Mucosa of descending colon (tissue), 3 donors: ENCODE measurements at regions not wholly inside any gene's neighbourhood (a gene's known extent, or its start where the extent isn't known, plus 50 kb on each side); places are given as distances from the start of the nearest gene placed in this dataset.
"Not testable (repeated sequence)": the region's sequence is repeated elsewhere in the genome, so short reads cannot be mapped to it uniquely, and the experiment has no call there.

Experiments used
- ATAC-seq: fragments of 200-7000 bp; cut with Tn5 transposase; one replicate; pipeline ENCODE4 v1.9.1; 2020; ENCODE audit warnings: mild to moderate bottlenecking, moderate library complexity
- DNase-seq, 3 donors: peaks; one replicate each; pipeline ENCODE4 v3.0.0-alpha.2; 2020
- H3K36me3 ChIP-seq: fragments of 200-600 bp; one replicate; pipeline ENCODE4 v1.8.0; 2021; ENCODE audit warnings: low read depth, mild to moderate bottlenecking
- H3K4me1 ChIP-seq: fragments of 200-600 bp; one replicate; pipeline ENCODE4 v1.8.0; 2021; ENCODE audit warnings: low read depth, mild to moderate bottlenecking
- H3K4me3 ChIP-seq: fragments of 200-600 bp; one replicate; pipeline ENCODE4 v1.8.0; 2021; ENCODE audit warnings: mild to moderate bottlenecking
- H3K9me3 ChIP-seq: fragments of 200-600 bp; one replicate; pipeline ENCODE4 v1.8.0; 2021; ENCODE audit warnings: mild to moderate bottlenecking
- CTCF ChIP-seq: fragments of 200-600 bp; IDR thresholded peaks from one replicate; pipeline ENCODE4 v1.8.0; 2022; ENCODE audit warnings: antibody characterized with exemption, mild to moderate bottlenecking
- intact Hi-C, 2 donors: fragments of 100-400 bp; cut with DNase I in 1 of 2; cut with micrococcal nuclease in 1 of 2; formaldehyde crosslinking; loops; one replicate each; pipeline versions ENCODE4 v1.11.0 to v1.11.1; 2022; cut with DNase I, micrococcal nuclease
- donor health status: DM: no; HTN: no; CAD: no; lungs with moderate emphysema.
- donor health status: DM: no; HTN: no; CAD: no.
- donor health status: DM: no; HTN: yes; CAD: no.

DNA sequence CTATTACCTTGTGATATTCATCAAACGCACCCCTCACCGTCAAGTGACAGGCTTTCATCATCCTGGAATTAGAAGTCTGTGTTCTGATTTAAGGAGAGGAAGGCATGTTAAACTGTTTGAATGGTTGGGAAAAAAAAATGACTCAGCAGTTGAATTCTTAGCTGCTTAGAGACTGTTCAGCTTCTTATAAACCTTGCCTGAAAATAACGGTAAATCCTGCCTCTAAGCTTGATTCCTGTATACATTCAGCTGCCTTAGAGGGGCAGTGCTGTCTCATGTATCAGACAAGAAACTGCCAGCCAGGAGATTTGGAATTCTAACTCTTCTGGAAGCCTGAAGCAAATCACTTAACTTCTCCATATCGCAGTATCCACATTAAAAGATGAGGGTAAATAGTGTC is 437.4 kb downstream of the JRKL start:
- DNase-seq: peak in 1 of 3 donors; percentile 1
- H3K36me3 ChIP-seq: no peaks in the 10 kb centered on the region
- no peak for ATAC-seq
- no peak overlapping the region for H3K4me3 ChIP-seq
- H3K4me1 ChIP-seq: no peaks in the 10 kb centered on the region
- intact Hi-C loops: no loop called here
- no peak for TF ChIP-seq CTCF
- no peaks in the 10 kb centered on the region for H3K9me3 ChIP-seq

DNA sequence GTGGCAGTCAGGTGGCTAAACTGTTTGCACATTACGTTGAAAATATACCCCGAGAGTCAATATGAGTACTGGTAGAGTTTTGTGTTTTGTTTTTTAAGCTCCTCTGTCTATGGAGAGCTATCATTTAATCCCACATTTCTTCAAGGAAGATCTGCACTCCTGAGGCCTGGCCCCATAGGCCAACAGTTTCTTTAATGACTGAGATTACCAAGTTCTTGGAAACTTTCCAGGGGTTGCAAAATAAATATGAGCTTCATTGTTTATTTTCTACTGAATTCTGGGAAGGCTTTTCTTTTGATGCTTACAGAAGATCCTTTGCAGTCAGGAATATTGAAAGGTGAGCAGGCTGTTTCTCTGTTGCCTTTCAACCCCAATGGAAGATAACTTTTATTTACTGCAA is 452.0 kb downstream of the JRKL start:
- H3K9me3 ChIP-seq: no peaks in the 10 kb centered on the region
- H3K36me3 ChIP-seq: no peaks in the 10 kb centered on the region
- TF ChIP-seq CTCF: no peak
- ATAC-seq (no peak), DNase-seq (no peak)
- no peak overlapping the region for H3K4me3 ChIP-seq
- intact Hi-C loops: no loop called here
- H3K4me1 ChIP-seq: no peaks in the 10 kb centered on the region

DNA sequence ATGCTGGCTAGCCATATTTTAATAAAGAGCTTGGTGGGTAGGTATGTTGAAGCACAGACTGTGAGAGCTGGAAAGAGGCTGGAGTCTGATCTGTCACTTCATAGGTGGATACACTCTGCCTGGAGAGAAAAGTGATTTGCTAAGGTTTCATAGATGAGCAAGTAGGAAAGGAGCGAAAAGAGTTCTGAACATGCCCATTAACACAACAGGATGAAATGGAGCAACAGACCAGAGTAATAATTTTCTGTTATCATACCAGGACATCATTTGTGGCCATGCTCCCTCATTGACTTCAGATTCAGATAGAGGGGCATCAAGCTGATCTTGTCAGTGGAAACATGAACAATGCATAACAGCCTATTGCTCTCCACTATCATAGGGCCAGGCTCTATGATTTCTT is 452.9 kb downstream of the JRKL start:
- Histone ChIP-seq H3K36me3 (no peaks in the 10 kb centered on the region), H3K9me3 (no peaks in the 10 kb centered on the region), H3K4me3 (no peak overlapping the region), H3K4me1 (no peaks in the 10 kb centered on the region)
- no peak for ATAC-seq
- no peak for TF ChIP-seq CTCF
- DNase-seq: no peak
- intact Hi-C loops: no loop called here

- H3K4me3 ChIP-seq: no peak overlapping the region
- DNase-seq: no peak
- intact Hi-C loops: no loop called here
- H3K36me3 ChIP-seq: no peaks in the 10 kb centered on the region
- no peaks in the 10 kb centered on the region for H3K9me3 ChIP-seq
- no peaks in the 10 kb centered on the region for H3K4me1 ChIP-seq
- no peak for TF ChIP-seq CTCF
- ATAC-seq: no peak
Measured at GRCh38 chr11:96854425-96854824, 464.6 kb downstream of the JRKL start.

DNA sequence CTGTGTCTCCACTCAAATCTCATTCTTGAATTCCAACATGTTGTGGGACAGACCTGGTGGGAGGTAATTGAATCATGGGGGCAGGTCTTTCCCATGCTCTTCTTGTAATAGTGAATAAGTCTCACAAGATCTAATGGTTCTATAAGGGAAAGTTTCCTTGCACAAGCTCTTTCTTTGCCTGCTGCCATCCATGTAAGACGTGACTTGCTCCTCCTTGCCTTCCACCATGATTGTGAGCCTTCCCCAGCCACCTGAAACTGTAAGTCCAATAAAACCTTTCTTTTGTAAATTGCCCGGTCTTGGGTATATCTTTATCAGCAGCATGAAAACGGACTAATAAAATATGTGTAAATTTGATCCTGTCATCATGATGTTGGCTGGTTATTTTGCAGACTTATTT is 471.9 kb downstream of the JRKL start:
- ATAC-seq, H3K9me3 ChIP-seq, DNase-seq, H3K4me3 ChIP-seq, H3K4me1 ChIP-seq, intact Hi-C loops, H3K36me3 ChIP-seq: not testable (repeated sequence)

DNA sequence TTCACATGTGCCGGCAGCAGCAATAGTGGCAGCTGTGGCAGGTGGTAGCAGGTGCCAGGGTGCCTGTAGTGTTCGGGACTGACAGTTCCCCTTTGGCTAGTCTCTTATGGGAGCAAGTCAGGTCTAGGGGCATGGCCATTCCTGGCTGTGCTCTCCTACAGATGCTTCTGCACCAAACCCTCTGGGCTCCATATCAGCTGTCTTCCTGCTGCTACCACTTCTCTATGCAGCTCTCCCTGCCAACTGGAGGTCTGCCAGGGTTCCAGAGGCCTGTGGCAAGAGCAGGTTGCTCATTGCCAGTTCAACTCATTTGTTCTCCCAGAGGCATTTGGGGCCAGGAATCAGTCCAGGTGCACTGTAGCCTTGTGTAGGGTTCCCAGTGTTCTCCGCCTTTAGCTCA is 473.7 kb downstream of the JRKL start:
- no peaks in the 10 kb centered on the region for H3K36me3 ChIP-seq
- no peak for TF ChIP-seq CTCF
- no peak for ATAC-seq
- H3K9me3 ChIP-seq: no peaks in the 10 kb centered on the region
- H3K4me1 ChIP-seq: no peaks in the 10 kb centered on the region
- intact Hi-C loops: no loop called here
- H3K4me3 ChIP-seq: no peak overlapping the region
- DNase-seq: peak in 1 of 3 donors; percentile 14
